Activated T-helper 17 cell treated with anti-CD3 and anti-CD28 coated beads, Interleukin-2, amount 50 U/mL, for 72 hours (primary cell): ENCODE measurements at regions not wholly inside any gene's neighbourhood (a gene's known extent, or its start where the extent isn't known, plus 50 kb on each side); places are given as distances from the start of the nearest gene placed in this dataset.

ENCODE experiments used
- ATAC-seq: fragments of 150-1000 bp; cut with Tn5 transposase; replicated peaks from 2 replicates; pipeline ENCODE4 v1.10.0; 2021; ENCODE audit warnings: mild to moderate bottlenecking, moderate library complexity
- H3K27ac Mint-ChIP-seq: one replicate; pipeline ENCODE4 v1.8.0; 2022; ENCODE audit warnings: mixed read lengths
- H3K27me3 Mint-ChIP-seq: one replicate; pipeline ENCODE4 v1.8.0; 2022; ENCODE audit warnings: mixed read lengths
- H3K36me3 Mint-ChIP-seq: one replicate; pipeline ENCODE4 v1.8.0; 2022; ENCODE audit warnings: low read depth, mild to moderate bottlenecking, mixed read lengths
- H3K4me1 Mint-ChIP-seq: one replicate; pipeline ENCODE4 v1.8.0; 2022; ENCODE audit warnings: mixed read lengths
- H3K4me3 Mint-ChIP-seq: one replicate; pipeline ENCODE4 v1.8.0; 2022; ENCODE audit warnings: mild to moderate bottlenecking, mixed read lengths
- H3K9me3 Mint-ChIP-seq: one replicate; pipeline ENCODE4 v1.8.0; 2022; ENCODE audit warnings: mixed read lengths

DNA sequence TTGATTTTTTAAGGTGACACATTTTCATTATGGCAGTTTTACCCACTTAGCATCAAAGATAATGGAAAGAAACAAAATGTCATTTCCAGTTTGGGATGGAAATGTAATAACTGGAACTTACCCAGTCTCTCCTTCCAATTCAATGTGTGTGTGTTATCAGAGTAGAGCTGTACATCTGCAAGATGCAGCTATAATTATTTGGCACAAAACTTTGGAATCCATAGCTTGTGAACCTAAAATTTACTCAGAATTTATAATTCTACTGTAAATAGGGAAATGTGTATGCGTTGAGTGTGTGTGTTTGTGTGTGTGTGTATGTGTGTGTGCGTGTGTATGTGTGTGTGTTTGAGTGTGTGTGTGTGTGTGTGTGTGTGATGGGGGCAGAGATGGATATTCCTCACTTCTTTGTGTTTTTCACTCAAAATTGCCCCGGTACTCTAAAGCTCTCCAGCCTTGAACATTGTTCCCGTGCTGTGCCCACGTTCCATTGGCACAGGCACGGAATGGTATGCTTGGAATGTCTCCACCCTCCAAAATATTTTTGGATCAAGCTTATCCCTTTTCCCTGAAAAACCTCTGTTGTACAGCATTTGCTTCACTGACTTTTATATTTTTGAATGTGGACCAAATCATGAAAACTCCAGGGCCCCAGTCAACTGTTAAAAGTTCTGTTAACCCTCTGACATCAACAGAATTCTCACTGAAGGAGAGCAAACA is 150.2 kb upstream of the BMP4 start:
- H3K27me3 Mint-ChIP-seq: no peaks in the 10 kb centered on the region

DNA sequence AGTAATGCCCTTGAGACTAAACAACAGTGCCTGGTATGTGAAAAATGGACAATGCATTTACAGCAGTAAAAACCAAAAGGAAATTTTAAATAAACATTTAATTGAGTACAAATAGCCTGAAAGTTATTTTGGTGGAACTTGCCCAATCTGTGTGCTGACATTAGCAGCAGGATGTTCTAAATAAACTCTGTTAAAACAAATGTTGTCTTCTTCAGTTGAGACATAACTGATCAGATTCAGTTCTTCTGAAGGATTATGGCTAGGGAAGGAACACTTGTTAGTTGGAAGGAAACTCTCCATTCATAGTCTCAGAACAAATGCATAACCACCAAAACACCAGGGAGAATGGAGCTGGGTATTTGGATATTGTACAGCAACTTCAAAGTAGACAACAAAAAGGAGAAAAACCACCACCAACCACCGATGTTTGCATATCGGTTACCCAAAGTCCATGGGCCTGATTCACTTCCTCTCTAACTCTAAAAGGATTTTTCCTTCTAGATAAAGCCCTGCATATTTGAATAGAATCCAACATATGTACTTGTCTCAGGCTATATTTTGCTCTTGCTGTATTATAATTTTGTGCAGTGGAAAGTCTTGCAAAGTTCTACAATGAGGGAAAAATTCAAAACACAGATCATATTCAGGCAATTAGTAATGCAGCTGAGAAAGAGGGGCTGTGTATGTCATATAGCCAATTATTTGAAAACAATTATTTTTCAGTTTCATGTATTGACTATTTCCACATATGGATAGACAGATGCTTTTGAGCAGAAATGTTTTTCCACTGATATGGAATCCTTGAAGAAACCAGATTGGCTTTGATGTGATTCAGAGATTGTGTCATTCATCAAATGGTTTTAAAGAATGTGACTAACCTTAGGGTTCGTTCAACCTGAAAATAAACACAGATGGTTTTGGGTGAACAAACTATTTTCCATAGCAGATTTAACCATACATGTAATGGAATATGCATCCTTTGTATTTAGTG is 152.2 kb upstream of the BMP4 start:
- peaks cover 3% of the 10 kb centered on the region for H3K27me3 Mint-ChIP-seq
- H3K4me3 Mint-ChIP-seq: no peak overlapping the region
- H3K9me3 Mint-ChIP-seq: no peaks in the 10 kb centered on the region
- no peaks in the 10 kb centered on the region for H3K4me1 Mint-ChIP-seq
- ATAC-seq: no peak
- no peak overlapping the region for H3K27ac Mint-ChIP-seq
- no peaks in the 10 kb centered on the region for H3K36me3 Mint-ChIP-seq

More for the DNA sequence above, 150.2 kb upstream of the BMP4 start:
- H3K4me1 Mint-ChIP-seq: no peaks in the 10 kb centered on the region
- no peak overlapping the region for H3K4me3 Mint-ChIP-seq
- no peaks in the 10 kb centered on the region for H3K9me3 Mint-ChIP-seq
- no peak for ATAC-seq
- no peaks in the 10 kb centered on the region for H3K36me3 Mint-ChIP-seq
- no peak overlapping the region for H3K27ac Mint-ChIP-seq

GRCh38 chr14:54109521-54110120 is 153.0 kb upstream of the BMP4 start:
- ATAC-seq: no peak
- H3K9me3 Mint-ChIP-seq: no peaks in the 10 kb centered on the region
- H3K4me1 Mint-ChIP-seq: no peaks in the 10 kb centered on the region
- no peak overlapping the region for H3K27ac Mint-ChIP-seq
- H3K4me3 Mint-ChIP-seq: no peak overlapping the region
- H3K27me3 Mint-ChIP-seq: peaks cover 3% of the 10 kb centered on the region
- no peaks in the 10 kb centered on the region for H3K36me3 Mint-ChIP-seq

GRCh38 chr14:54114941-54115340 is 158.3 kb upstream of the BMP4 start:
- no peak overlapping the region for H3K27ac Mint-ChIP-seq
- H3K4me1 Mint-ChIP-seq: no peaks in the 10 kb centered on the region
- no peaks in the 10 kb centered on the region for H3K9me3 Mint-ChIP-seq
- peaks cover 3% of the 10 kb centered on the region for H3K27me3 Mint-ChIP-seq
- no peak overlapping the region for H3K4me3 Mint-ChIP-seq
- no peak for ATAC-seq
- H3K36me3 Mint-ChIP-seq: no peaks in the 10 kb centered on the region

- H3K4me1 Mint-ChIP-seq: no peaks in the 10 kb centered on the region
- no peak overlapping the region for H3K27ac Mint-ChIP-seq
- no peak for ATAC-seq
- no peaks in the 10 kb centered on the region for H3K36me3 Mint-ChIP-seq
- H3K4me3 Mint-ChIP-seq: no peak overlapping the region
- H3K27me3 Mint-ChIP-seq: peaks cover 3% of the 10 kb centered on the region
- no peaks in the 10 kb centered on the region for H3K9me3 Mint-ChIP-seq
Measured at GRCh38 chr14:54116198-54116885, 159.7 kb upstream of the BMP4 start.

GRCh38 chr14:54116972-54117371 is 160.3 kb upstream of the BMP4 start:
- Mint-ChIP-seq H3K4me3 (no peak overlapping the region), H3K9me3 (no peaks in the 10 kb centered on the region), H3K27me3 (peaks cover 3% of the 10 kb centered on the region), H3K27ac (no peak overlapping the region), H3K4me1 (no peaks in the 10 kb centered on the region), H3K36me3 (no peaks in the 10 kb centered on the region)
- no peak for ATAC-seq

GRCh38 chr14:54117396-54117795 is 160.8 kb upstream of the BMP4 start:
- Mint-ChIP-seq H3K4me3 (no peak overlapping the region), H3K27me3 (peaks cover under 1% of the 10 kb centered on the region)
- no peak for ATAC-seq

DNA sequence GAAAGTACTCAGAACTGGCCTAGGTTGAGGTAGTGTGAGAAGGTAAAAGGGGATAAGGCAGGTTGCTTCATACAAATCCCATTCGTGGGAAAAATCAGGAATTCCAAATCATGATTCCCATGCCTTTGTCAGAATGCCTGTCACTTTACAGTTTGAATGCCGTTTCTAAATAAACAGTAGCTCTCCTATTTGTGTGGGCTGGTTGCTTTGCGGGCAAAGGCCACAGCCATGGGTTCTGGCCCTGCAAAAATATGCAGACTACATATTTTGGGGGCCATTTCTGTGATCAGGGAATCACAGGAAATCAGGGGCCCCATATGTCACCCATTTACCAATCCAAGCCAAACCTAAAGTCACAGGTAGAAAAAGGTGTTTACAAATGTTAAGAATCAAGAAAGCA is 161.3 kb upstream of the BMP4 start:
- Mint-ChIP-seq H3K9me3 (no peaks in the 10 kb centered on the region), H3K36me3 (no peaks in the 10 kb centered on the region), H3K27me3 (no peaks in the 10 kb centered on the region), H3K27ac (no peak overlapping the region), H3K4me1 (no peaks in the 10 kb centered on the region), H3K4me3 (no peak overlapping the region)
- no peak for ATAC-seq

More at GRCh38 chr14:54117396-54117795, 160.8 kb upstream of the BMP4 start:
- Mint-ChIP-seq H3K9me3 (no peaks in the 10 kb centered on the region), H3K36me3 (no peaks in the 10 kb centered on the region), H3K27ac (no peak overlapping the region), H3K4me1 (no peaks in the 10 kb centered on the region)

GRCh38 chr14:54120260-54120659 is 163.6 kb upstream of the BMP4 start:
- ATAC-seq: no peak
- no peaks in the 10 kb centered on the region for H3K27me3 Mint-ChIP-seq
- no peaks in the 10 kb centered on the region for H3K36me3 Mint-ChIP-seq
- no peak overlapping the region for H3K27ac Mint-ChIP-seq
- no peaks in the 10 kb centered on the region for H3K4me1 Mint-ChIP-seq
- no peak overlapping the region for H3K4me3 Mint-ChIP-seq
- peaks cover 4% of the 10 kb centered on the region for H3K9me3 Mint-ChIP-seq

DNA sequence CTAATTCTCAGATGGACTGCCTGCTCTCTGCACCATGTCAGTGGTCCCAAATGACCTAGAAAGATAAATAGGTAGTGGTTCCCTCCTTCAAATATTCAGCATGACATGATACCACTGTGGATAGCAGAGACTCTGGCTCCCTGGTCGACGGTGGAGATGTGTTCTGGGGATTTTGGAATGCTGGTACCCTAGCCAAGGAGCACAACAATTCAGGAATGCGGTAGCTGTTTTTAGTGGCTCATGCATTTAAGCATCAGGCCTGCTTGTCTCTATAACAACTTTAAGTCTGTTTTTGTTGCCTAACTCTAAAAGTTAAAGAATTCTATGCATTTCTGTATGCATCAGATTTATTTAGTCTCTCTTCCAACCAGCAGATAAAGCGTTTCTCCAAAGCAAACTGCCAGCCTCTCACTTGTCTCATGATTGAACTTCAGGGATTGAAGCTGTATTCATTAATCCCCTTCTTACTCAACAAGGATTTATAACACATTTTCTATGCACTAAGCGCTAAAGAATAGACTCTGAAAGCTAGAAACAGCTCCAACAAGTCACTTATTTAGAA is 164.9 kb upstream of the BMP4 start:
- no peaks in the 10 kb centered on the region for H3K27me3 Mint-ChIP-seq
- H3K9me3 Mint-ChIP-seq: peaks cover 4% of the 10 kb centered on the region
- H3K27ac Mint-ChIP-seq: no peak overlapping the region
- ATAC-seq: no peak
- H3K4me3 Mint-ChIP-seq: no peak overlapping the region
- H3K36me3 Mint-ChIP-seq: no peaks in the 10 kb centered on the region
- H3K4me1 Mint-ChIP-seq: no peaks in the 10 kb centered on the region

- H3K4me1 Mint-ChIP-seq: no peaks in the 10 kb centered on the region
- no peaks in the 10 kb centered on the region for H3K27me3 Mint-ChIP-seq
- no peak overlapping the region for H3K27ac Mint-ChIP-seq
- H3K9me3 Mint-ChIP-seq: peaks cover 4% of the 10 kb centered on the region
- no peaks in the 10 kb centered on the region for H3K36me3 Mint-ChIP-seq
- no peak for ATAC-seq
- no peak overlapping the region for H3K4me3 Mint-ChIP-seq
Measured at GRCh38 chr14:54123841-54124240, 167.2 kb upstream of the BMP4 start.

DNA sequence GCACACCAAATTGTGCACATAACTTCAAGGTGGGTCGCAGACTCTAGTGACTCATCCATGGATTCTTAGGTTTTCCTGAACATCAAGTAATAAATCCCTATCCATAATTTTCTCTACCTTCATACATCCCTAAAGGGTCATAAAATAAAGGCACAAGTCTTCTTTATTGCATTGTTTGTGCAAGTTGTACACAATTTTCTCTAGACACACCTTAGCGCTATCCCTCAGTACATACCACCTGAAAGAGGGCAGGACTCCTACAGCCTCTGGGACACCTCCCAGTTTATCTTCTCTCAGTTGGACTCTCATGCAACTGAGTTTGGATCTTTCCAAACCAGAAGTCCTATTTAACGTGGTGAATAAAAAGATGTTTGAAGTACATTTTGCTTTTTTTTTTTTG is 168.5 kb upstream of the BMP4 start:
- H3K27me3 Mint-ChIP-seq: no peaks in the 10 kb centered on the region
- H3K4me1 Mint-ChIP-seq: no peaks in the 10 kb centered on the region
- ATAC-seq: no peak
- H3K27ac Mint-ChIP-seq: no peak overlapping the region
- H3K9me3 Mint-ChIP-seq: peaks cover 4% of the 10 kb centered on the region
- H3K4me3 Mint-ChIP-seq: no peak overlapping the region
- H3K36me3 Mint-ChIP-seq: no peaks in the 10 kb centered on the region

DNA sequence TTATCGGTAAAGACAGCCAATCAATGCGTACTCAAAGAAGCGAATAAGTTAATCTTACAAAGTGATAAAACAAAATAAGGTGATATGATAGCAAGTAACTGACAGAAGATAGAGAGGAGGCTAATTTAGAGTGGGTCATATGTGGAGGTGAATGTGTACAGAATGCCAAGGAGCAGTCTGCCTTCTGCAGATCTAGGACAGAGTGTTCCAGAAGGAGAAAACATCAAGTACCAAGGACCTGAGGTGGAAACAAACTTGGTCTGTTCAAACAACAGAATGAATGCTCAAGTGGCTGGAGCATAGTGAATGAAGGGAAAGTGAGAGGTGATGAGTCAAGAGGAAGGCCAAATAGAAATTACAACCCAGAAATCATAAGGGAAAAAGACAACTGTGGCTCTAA is 170.3 kb upstream of the BMP4 start:
- H3K9me3 Mint-ChIP-seq: peaks cover 4% of the 10 kb centered on the region
- no peak overlapping the region for H3K4me3 Mint-ChIP-seq
- ATAC-seq: no peak
- H3K27me3 Mint-ChIP-seq: no peaks in the 10 kb centered on the region
- H3K27ac Mint-ChIP-seq: no peak overlapping the region
- H3K36me3 Mint-ChIP-seq: no peaks in the 10 kb centered on the region
- H3K4me1 Mint-ChIP-seq: no peaks in the 10 kb centered on the region

- Mint-ChIP-seq H3K4me1 (no peaks in the 10 kb centered on the region), H3K27ac (no peak overlapping the region), H3K9me3 (peaks cover 4% of the 10 kb centered on the region), H3K36me3 (no peaks in the 10 kb centered on the region), H3K4me3 (no peak overlapping the region), H3K27me3 (no peaks in the 10 kb centered on the region)
- ATAC-seq: no peak
Measured at GRCh38 chr14:54127526-54127925, 170.9 kb upstream of the BMP4 start.
